HEK293 (cell line): ENCODE measurements at regions not wholly inside any gene's neighbourhood (a gene's known extent, or its start where the extent isn't known, plus 50 kb on each side); places are given as distances from the start of the nearest gene placed in this dataset.

Source experiments
- CTCF ChIA-PET: fragments of 350-600 bp; formaldehyde crosslinking; extraction: SDS; loops from one replicate; lab custom pipeline; 2021; ENCODE audit warnings: antibody characterized with exemption; lab: Yijun Ruan, JAX
- POLR2A ChIA-PET: fragments of 300-600 bp; formaldehyde crosslinking; extraction: SDS; loops from one replicate; lab custom pipeline; 2020; ENCODE audit warnings: antibody characterized with exemption, inconsistent platforms; lab: Yijun Ruan, JAX
- H3K27ac ChIP-seq: fragments of 200-500 bp; sonication (Bioruptor generic); 2 replicates; pipeline ENCODE4 v1.5.1; 2014; ENCODE audit warnings: low read depth, low read length, control low read depth, inconsistent platforms; ENCODE audit errors: extremely low read depth
- H3K36me3 ChIP-seq, 2 experiments: fragments of 200-500 bp in 1 of 2; sonication (Bioruptor generic) in 1 of 2; 1 replicate in 1 of 2; 2 replicates in 1 of 2; pipeline ENCODE4 v1.5.1; 2014 to 2017; ENCODE audit warnings: inconsistent platforms in 2 of 2, low read length in 2 of 2; ENCODE audit not compliant: control insufficient read depth in 2 of 2, insufficient read depth in 1 of 2
- H3K4me1 ChIP-seq: fragments of 200-500 bp; sonication (Bioruptor generic); 2 replicates; pipeline ENCODE4 v1.5.1; 2014; ENCODE audit warnings: mild to moderate bottlenecking, low read length, inconsistent platforms; ENCODE audit not compliant: control insufficient read depth, insufficient read depth
- H3K4me3 ChIP-seq: 2 replicates; pipeline ENCODE4 v1.5.1; 2011; ENCODE audit warnings: low read depth, mild to moderate bottlenecking, control low read depth, low read length, moderate library complexity
- H3K9me3 ChIP-seq: fragments of 200-500 bp; sonication (Bioruptor generic); 2 replicates; pipeline ENCODE4 v1.5.1; 2014; ENCODE audit warnings: low read depth, low read length, inconsistent platforms; ENCODE audit not compliant: control insufficient read depth, insufficient read depth
- HOXC10 ChIP-seq: sonication (generic); formaldehyde crosslinking; IDR thresholded peaks from 2 replicates; pipeline ENCODE4 v1.8.1; 2023; ENCODE audit warnings: mild to moderate bottlenecking, missing genetic modification reagents
- KLF9 ChIP-seq: fragments of 450-650 bp; formaldehyde crosslinking; IDR thresholded peaks from 2 replicates; pipeline ENCODE4 v1.5.1; 2016; ENCODE audit warnings: missing biosample characterization, missing genetic modification characterization, low read depth
- MEIS1 ChIP-seq: sonication (generic); formaldehyde crosslinking; IDR thresholded peaks from 2 replicates; pipeline ENCODE4 v1.8.1; 2022; ENCODE audit warnings: missing genetic modification reagents, mild to moderate bottlenecking, borderline replicate concordance
- OVOL3 ChIP-seq: fragments of 450-650 bp; formaldehyde crosslinking; IDR thresholded peaks from 2 replicates; pipeline ENCODE4 v1.5.1; 2016; ENCODE audit warnings: missing biosample characterization, missing genetic modification characterization
- SCRT1 ChIP-seq: fragments of 450-650 bp; formaldehyde crosslinking; IDR thresholded peaks from 2 replicates; pipeline ENCODE4 v1.5.1; 2016; ENCODE audit warnings: missing biosample characterization, missing genetic modification characterization, borderline replicate concordance
- ZBTB11 ChIP-seq: fragments of 450-650 bp; formaldehyde crosslinking; conservative IDR thresholded peaks from 2 replicates; pipeline ENCODE4 v1.5.1; 2016; ENCODE audit warnings: low read depth, missing biosample characterization, missing genetic modification characterization
- ZBTB6 ChIP-seq: fragments of 450-650 bp; formaldehyde crosslinking; IDR thresholded peaks from 2 replicates; pipeline ENCODE4 v1.5.1; 2017; ENCODE audit warnings: missing biosample characterization, missing genetic modification characterization
- ZBTB8A ChIP-seq: fragments of 450-650 bp; formaldehyde crosslinking; IDR thresholded peaks from 2 replicates; pipeline ENCODE4 v1.5.1; 2016; ENCODE audit warnings: missing biosample characterization, missing genetic modification characterization
- ZNF174 ChIP-seq: fragments of 450-650 bp; formaldehyde crosslinking; IDR thresholded peaks from 2 replicates; pipeline ENCODE4 v1.5.0; 2017; ENCODE audit warnings: missing biosample characterization, mild to moderate bottlenecking, missing genetic modification characterization
- ZNF214 ChIP-seq: fragments of 450-650 bp; formaldehyde crosslinking; IDR thresholded peaks from 2 replicates; pipeline ENCODE4 v1.5.1; 2017; ENCODE audit warnings: missing biosample characterization, mild to moderate bottlenecking, missing genetic modification characterization, borderline replicate concordance
- ZNF292 ChIP-seq: fragments of 450-650 bp; formaldehyde crosslinking; IDR thresholded peaks from 2 replicates; pipeline ENCODE4 v1.5.1; 2016; ENCODE audit warnings: low read depth, missing biosample characterization, missing genetic modification characterization, borderline replicate concordance
- ZNF362 ChIP-seq: fragments of 450-650 bp; formaldehyde crosslinking; IDR thresholded peaks from 2 replicates; pipeline ENCODE4 v1.5.1; 2016; ENCODE audit warnings: missing biosample characterization, missing genetic modification characterization
- ZNF366 ChIP-seq: fragments of 450-650 bp; formaldehyde crosslinking; conservative IDR thresholded peaks from 2 replicates; pipeline ENCODE4 v1.5.1; 2016; ENCODE audit warnings: missing biosample characterization, missing genetic modification characterization
- ZNF37A ChIP-seq: fragments of 450-650 bp; IDR thresholded peaks from 2 replicates; pipeline ENCODE4 v1.5.1; 2018; ENCODE audit warnings: missing biosample characterization, missing genetic modification characterization
- ZNF48 ChIP-seq: fragments of 450-650 bp; formaldehyde crosslinking; IDR thresholded peaks from 2 replicates; pipeline ENCODE4 v1.5.1; 2016; ENCODE audit warnings: missing biosample characterization, missing genetic modification characterization
- ZNF529 ChIP-seq: fragments of 450-650 bp; formaldehyde crosslinking; IDR thresholded peaks from 2 replicates; pipeline ENCODE4 v1.5.1; 2017; ENCODE audit warnings: missing genetic modification characterization, missing biosample characterization; ENCODE audit not compliant: insufficient replicate concordance
- ZNF792 ChIP-seq: fragments of 450-650 bp; formaldehyde crosslinking; IDR thresholded peaks from 2 replicates; pipeline ENCODE4 v1.5.1; 2016; ENCODE audit warnings: missing biosample characterization, missing genetic modification characterization
- ZNF837 ChIP-seq: fragments of 450-650 bp; formaldehyde crosslinking; IDR thresholded peaks from 2 replicates; pipeline ENCODE4 v1.5.1; 2016; ENCODE audit warnings: missing biosample characterization, missing genetic modification characterization
- TF ChIP-seq, protein P1 (sequence below): fragments of 450-650 bp; formaldehyde crosslinking; IDR thresholded peaks from 2 replicates; pipeline ENCODE4 v1.5.1; 2016; ENCODE audit warnings: missing biosample characterization, missing genetic modification characterization

GRCh38 chr22:34971456-34971855 lies 94.5 kb upstream of the ISX start:
- ChIA-PET CTCF (no interaction called here), POLR2A (no interaction called here)
- TF ChIP-seq KLF9 (tag by site-specific recombination) (no peak), ZNF529 (no peak), ZNF214 (no peak), OVOL3 (no peak), HOXC10 (CRISPR knock-in tag) (no peak), ZBTB8A (no peak), ZNF837 (tag by site-specific recombination) (no peak), ZNF174 (tag by site-specific recombination) (no peak), ZNF792 (no peak), ZNF366 (tag by site-specific recombination) (no peak), ZNF292 (tag by site-specific recombination) (no peak), ZNF37A (tag by site-specific recombination) (no peak), MEIS1 (CRISPR knock-in tag) (no peak), ZNF48 (tag by site-specific recombination) (no peak), ZBTB11 (tag by site-specific recombination) (no peak), ZBTB6 (no peak), ZNF362 (tag by site-specific recombination) (no peak), SCRT1 (tag by site-specific recombination) (no peak)
- TF ChIP-seq, protein P1, sequence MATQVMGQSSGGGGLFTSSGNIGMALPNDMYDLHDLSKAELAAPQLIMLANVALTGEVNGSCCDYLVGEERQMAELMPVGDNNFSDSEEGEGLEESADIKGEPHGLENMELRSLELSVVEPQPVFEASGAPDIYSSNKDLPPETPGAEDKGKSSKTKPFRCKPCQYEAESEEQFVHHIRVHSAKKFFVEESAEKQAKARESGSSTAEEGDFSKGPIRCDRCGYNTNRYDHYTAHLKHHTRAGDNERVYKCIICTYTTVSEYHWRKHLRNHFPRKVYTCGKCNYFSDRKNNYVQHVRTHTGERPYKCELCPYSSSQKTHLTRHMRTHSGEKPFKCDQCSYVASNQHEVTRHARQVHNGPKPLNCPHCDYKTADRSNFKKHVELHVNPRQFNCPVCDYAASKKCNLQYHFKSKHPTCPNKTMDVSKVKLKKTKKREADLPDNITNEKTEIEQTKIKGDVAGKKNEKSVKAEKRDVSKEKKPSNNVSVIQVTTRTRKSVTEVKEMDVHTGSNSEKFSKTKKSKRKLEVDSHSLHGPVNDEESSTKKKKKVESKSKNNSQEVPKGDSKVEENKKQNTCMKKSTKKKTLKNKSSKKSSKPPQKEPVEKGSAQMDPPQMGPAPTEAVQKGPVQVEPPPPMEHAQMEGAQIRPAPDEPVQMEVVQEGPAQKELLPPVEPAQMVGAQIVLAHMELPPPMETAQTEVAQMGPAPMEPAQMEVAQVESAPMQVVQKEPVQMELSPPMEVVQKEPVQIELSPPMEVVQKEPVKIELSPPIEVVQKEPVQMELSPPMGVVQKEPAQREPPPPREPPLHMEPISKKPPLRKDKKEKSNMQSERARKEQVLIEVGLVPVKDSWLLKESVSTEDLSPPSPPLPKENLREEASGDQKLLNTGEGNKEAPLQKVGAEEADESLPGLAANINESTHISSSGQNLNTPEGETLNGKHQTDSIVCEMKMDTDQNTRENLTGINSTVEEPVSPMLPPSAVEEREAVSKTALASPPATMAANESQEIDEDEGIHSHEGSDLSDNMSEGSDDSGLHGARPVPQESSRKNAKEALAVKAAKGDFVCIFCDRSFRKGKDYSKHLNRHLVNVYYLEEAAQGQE (tag by site-specific recombination) = no peak
- H3K27ac ChIP-seq = no peak overlapping the region
- H3K9me3 ChIP-seq = no peaks in the 10 kb centered on the region
- no peaks in the 10 kb centered on the region for H3K36me3 ChIP-seq
- no peak overlapping the region for H3K4me3 ChIP-seq
- no peaks in the 10 kb centered on the region for H3K4me1 ChIP-seq
